SK-N-MC (cell line): ENCODE measurements at regions not wholly inside any gene's neighbourhood (a gene's known extent, or its start where the extent isn't known, plus 50 kb on each side); places are given as distances from the start of the nearest gene placed in this dataset.
"Not testable (repeated sequence)": the region's sequence is repeated elsewhere in the genome, so short reads cannot be mapped to it uniquely, and the experiment has no call there.

Source experiments
- DNase-seq: peaks from one replicate; pipeline ENCODE4 v3.0.0-alpha.2; 2011; ENCODE audit warnings: low read depth, low spot score
- H3K27ac ChIP-seq: fragments of 200-600 bp; sonication (generic); 2 replicates; pipeline ENCODE4 v1.5.1; 2016; ENCODE audit warnings: mixed run types
- H3K36me3 ChIP-seq: fragments of 200-600 bp; sonication (generic); 2 replicates; pipeline ENCODE4 v1.6.1; 2017; ENCODE audit warnings: antibody characterized with exemption, low read length, mixed read lengths; ENCODE audit not compliant: insufficient read depth
- H3K4me3 ChIP-seq: fragments of 200-600 bp; sonication (generic); 2 replicates; pipeline ENCODE4 v1.5.1; 2016
- H3K9ac ChIP-seq: fragments of 200-600 bp; sonication (generic); 2 replicates; pipeline ENCODE4 v1.8.0; 2017; ENCODE audit warnings: mixed run types, mixed read lengths; ENCODE audit not compliant: insufficient read length
- H3K9me3 ChIP-seq: fragments of 200-600 bp; sonication (generic); 2 replicates; pipeline ENCODE4 v1.6.1; 2017; ENCODE audit warnings: low read depth, mild to moderate bottlenecking, antibody characterized with exemption, low read length, moderate library complexity, mixed read lengths
- EZH2 ChIP-seq: fragments of 200-600 bp; sonication (generic); IDR thresholded peaks from one replicate; pipeline ENCODE4 v1.6.1; 2017; ENCODE audit warnings: antibody characterized with exemption
- FOXP2 ChIP-seq: optimal IDR thresholded peaks from 2 replicates; pipeline ENCODE3; 2011; ENCODE audit warnings: mild to moderate bottlenecking, moderate library complexity; ENCODE audit not compliant: insufficient read depth; ENCODE audit errors: extremely low read length, control extremely low read depth
- POLR2AphosphoS5 ChIP-seq: IDR thresholded peaks from 2 replicates; pipeline ENCODE4 v1.6.1; 2012; ENCODE audit warnings: mild to moderate bottlenecking, low read depth, low read length, borderline replicate concordance

DNA sequence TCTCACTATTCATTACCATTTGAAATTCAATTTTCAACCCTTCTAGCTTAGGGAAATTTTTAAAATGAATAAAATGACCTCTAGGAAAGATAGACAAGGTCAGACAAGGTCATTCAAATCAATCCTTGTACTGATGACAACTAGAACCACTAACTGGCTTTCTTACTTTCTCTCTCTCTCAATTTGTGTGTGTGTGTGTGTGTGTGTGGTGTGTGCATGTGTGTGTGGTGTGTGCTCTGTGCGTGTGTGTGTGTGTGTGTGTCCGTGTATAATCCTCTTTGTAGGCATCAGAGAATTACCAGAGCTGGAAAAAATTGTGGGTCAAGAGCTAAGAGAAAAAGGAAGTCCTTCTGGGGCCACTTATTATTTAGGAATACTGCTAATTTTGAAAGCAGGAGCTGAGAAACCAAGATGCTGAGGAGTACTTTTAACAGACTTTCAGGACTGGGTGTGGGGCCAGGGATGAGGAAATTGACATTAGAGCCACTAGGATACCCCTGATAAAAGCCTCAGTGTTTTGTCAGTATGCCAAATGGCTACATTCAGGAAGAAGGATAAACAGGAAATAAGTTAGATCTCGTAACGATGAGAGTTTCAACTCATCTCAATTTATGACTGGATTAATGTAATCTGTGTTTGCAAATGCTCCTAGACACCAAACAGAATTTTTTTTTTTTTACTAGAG, 723.3 kb downstream of the CETN3 start:
- Histone ChIP-seq H3K9me3 (no peaks in the 10 kb centered on the region), H3K27ac (no peak overlapping the region), H3K9ac (peak overlapping the region; percentile 14), H3K36me3 (no peaks in the 10 kb centered on the region), H3K4me3 (peak overlapping the region; percentile 56; the same call in 1 of the 2 replicates)
- TF ChIP-seq FOXP2 (no peak), EZH2 (no peak), POLR2AphosphoS5 (no peak; the same call in 1 of the 2 replicates)
- DNase-seq: peak; percentile 61

GRCh38 chr5:89676634-89677033, 732.9 kb downstream of the CETN3 start:
- Histone ChIP-seq H3K4me3 (no peak overlapping the region), H3K27ac (no peak overlapping the region), H3K9me3 (no peaks in the 10 kb centered on the region), H3K36me3 (no peaks in the 10 kb centered on the region), H3K9ac (no peak overlapping the region)
- TF ChIP-seq FOXP2 (no peak), EZH2 (no peak), POLR2AphosphoS5 (no peak)
- no peak for DNase-seq

DNA sequence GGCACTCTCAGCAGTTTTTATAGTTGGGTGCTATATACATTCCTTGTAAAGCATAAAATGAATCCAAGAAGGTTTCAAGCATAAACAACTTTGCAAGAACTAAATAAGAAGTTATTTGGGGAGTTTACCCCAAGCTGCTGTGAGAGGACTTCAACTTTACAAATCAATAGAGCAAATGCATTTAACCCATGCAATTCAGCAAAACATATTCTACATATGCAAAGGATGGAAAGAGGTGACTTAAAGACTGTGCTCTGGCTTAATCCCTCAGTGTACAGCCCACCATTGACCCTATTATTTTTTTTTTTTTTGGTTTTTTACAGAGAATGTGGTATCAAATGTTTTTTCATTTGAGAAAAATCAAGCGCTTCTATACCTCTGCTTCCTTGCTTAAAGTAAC, 736.5 kb downstream of the CETN3 start:
- Histone ChIP-seq H3K9me3 (no peaks in the 10 kb centered on the region), H3K4me3 (no peak overlapping the region), H3K36me3 (no peaks in the 10 kb centered on the region), H3K27ac (no peak overlapping the region), H3K9ac (no peak overlapping the region)
- no peak for DNase-seq
- TF ChIP-seq EZH2 (no peak), FOXP2 (no peak), POLR2AphosphoS5 (no peak)

DNA sequence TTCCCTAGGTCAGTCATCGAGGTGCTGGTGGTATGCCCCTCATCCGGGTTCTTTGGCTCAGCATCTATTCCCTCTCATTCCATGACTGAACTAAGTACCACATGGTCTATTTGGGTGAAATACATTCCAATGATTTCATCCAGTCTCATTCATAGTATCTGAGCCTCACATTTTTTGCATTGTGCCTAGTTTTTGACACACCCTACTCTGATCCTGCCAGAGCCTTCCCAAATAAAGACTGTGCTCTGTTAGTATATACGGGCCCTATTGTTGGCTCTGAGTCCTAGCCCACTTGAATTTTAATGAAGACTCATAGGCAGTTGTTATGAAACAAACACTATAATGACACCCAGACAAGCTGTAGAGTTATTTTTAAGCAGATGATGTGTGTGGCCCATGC, 740.7 kb downstream of the CETN3 start:
- Histone ChIP-seq H3K27ac (no peak overlapping the region), H3K9me3 (no peaks in the 10 kb centered on the region), H3K9ac (no peak overlapping the region), H3K4me3 (no peak overlapping the region), H3K36me3 (no peaks in the 10 kb centered on the region)
- DNase-seq: no peak
- TF ChIP-seq EZH2 (no peak), POLR2AphosphoS5 (no peak), FOXP2 (no peak)

DNA sequence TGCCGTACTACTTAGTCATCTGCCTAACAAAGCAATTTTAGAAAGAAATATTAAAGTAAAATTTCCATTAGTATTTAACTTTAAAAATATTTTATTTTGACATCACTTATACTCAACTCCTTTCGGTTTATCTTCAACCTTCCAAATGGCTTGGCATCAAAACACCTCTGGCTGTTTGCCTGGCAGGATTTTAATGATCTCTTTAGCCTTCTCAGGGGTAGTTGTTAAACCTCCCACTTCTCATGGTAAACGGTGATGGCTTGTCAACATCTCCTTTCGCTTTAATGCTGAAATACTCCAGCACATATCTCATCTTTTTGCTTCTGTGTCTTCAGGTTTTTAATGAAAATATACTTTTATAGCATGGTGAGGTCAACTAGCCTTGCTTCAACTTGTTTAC, 747.1 kb downstream of the CETN3 start:
- no peak overlapping the region for H3K4me3 ChIP-seq
- no peaks in the 10 kb centered on the region for H3K36me3 ChIP-seq
- no peaks in the 10 kb centered on the region for H3K9me3 ChIP-seq
- H3K9ac ChIP-seq: no peak overlapping the region
- H3K27ac ChIP-seq: no peak overlapping the region
- no peak for TF ChIP-seq FOXP2
- TF ChIP-seq POLR2AphosphoS5: no peak
- no peak for TF ChIP-seq EZH2
- no peak for DNase-seq

GRCh38 chr5:89638871-89639270, 755.9 kb upstream of the MEF2C start:
- Histone ChIP-seq H3K9me3 (no peaks in the 10 kb centered on the region), H3K27ac (no peak overlapping the region), H3K9ac (no peak overlapping the region), H3K4me3 (no peak overlapping the region), H3K36me3 (no peaks in the 10 kb centered on the region)
- TF ChIP-seq POLR2AphosphoS5 (no peak), FOXP2 (no peak), EZH2 (no peak)
- DNase-seq: no peak

DNA sequence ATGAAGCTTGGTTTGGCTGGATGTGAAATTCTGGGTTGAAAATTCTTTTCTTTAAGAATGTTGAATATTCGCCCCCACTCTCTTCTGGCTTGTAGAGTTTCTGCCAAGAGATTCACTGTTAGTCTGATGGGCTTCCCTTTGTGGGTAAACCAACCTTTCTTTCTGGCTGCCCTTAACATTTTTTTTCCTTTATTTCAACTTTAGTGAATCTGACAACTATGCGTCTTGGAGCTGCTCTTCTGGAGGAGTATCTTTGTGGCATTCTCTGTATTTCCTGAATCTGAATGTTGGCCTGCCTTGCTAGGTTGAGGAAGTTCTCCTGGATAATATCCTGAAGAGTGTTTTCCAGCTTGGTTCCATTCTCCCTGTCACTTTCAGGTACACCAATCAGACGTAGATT, 751.2 kb upstream of the MEF2C start:
- DNase-seq, H3K27ac ChIP-seq: not testable (repeated sequence)

GRCh38 chr5:89630064-89630463, 747.1 kb upstream of the MEF2C start:
- H3K9ac ChIP-seq, H3K27ac ChIP-seq, H3K9me3 ChIP-seq, H3K36me3 ChIP-seq, DNase-seq, H3K4me3 ChIP-seq: not testable (repeated sequence)

More for the DNA sequence above, 751.2 kb upstream of the MEF2C start:
- H3K9me3 ChIP-seq, H3K36me3 ChIP-seq, H3K9ac ChIP-seq, H3K4me3 ChIP-seq: not testable (repeated sequence)

GRCh38 chr5:89628876-89629635, 746.1 kb upstream of the MEF2C start:
- H3K36me3 ChIP-seq: no peaks in the 10 kb centered on the region
- H3K27ac ChIP-seq: no peak overlapping the region
- TF ChIP-seq FOXP2: no peak
- no peak for TF ChIP-seq EZH2
- TF ChIP-seq POLR2AphosphoS5: no peak
- H3K9me3 ChIP-seq: no peaks in the 10 kb centered on the region
- H3K4me3 ChIP-seq: no peak overlapping the region
- DNase-seq: no peak
- H3K9ac ChIP-seq: no peak overlapping the region
